ENCODE measurements at regions not wholly inside any gene's neighbourhood (a gene's known extent, or its start where the extent isn't known, plus 50 kb on each side); places are given as distances from the start of the nearest gene placed in this dataset.

DNA sequence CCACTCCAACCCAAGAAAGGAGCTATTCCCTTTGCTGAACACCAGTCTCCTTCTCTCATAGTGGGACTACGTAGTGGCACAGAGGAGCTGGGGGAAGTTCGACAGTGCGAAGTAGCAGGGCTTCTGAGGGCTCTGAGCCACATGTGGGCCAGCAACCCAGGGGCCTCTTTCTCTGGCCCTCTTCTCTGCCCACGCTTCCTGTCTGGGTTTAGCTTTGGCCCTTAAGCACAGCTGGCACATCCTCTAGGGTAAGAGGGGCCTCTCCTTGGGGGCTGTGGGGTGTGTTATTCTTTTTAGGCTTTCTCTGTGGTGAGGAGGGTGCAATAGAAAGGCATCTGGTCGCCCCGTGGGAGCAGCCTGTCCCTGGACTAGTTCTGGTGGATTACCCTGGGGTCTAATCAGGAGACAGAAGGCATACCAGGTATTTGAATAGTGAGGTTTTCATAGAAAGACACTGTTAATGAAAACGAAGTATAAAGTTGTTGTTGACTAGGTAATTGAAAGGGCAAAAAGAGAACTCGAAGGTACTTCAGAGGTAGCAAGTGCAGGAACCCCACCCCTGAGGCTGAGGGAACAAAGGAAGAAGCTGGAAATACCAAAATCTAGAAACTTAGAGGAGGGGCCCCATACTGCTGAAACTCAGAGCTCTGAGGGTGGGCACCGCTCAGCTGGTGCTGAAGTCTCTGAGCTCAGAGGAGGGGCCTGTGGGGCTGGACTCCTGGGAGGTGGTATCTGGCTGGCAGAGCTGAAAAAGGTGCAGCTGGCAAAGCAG, 151.9 kb upstream of the RPS6KA3 start:
- DNase-seq, result no peak

DNA sequence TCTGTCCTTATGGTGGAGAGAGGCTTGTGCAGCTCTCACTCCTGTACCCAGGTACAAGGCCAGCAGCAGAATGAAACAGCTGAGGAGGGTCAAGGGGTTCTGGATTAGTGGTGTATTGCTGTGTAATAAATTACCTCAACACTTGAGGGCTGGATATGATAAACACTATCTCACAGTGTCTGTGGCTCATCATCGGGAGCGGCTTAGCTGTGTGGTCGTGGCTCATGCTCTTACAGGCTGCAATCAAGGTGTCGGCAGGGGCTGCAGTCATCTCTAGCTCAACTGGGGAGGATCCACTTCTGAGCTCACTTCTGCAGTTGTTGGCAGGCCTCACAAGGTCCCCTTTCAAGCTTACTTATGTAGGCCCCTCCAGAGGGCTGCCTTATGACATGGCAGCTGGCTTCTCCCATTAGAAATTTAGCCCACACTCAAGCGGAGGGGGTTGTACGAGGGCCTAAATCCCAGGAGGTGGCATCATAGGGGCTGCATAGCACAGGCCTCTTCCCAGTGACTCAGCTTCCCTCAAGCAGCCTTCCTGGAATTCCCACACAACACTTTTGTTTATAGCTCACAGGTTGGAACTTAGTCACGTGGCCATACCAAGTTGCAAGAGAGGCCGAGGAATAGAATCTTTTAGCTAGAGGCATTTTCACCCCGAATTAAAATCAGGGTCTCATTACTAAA, 148.2 kb upstream of the RPS6KA3 start:
- no peak for DNase-seq

- DNase-seq, result no peak
These were observed 147.4 kb upstream of the RPS6KA3 start for GRCh38 chrX:20414066-20414465.

DNA sequence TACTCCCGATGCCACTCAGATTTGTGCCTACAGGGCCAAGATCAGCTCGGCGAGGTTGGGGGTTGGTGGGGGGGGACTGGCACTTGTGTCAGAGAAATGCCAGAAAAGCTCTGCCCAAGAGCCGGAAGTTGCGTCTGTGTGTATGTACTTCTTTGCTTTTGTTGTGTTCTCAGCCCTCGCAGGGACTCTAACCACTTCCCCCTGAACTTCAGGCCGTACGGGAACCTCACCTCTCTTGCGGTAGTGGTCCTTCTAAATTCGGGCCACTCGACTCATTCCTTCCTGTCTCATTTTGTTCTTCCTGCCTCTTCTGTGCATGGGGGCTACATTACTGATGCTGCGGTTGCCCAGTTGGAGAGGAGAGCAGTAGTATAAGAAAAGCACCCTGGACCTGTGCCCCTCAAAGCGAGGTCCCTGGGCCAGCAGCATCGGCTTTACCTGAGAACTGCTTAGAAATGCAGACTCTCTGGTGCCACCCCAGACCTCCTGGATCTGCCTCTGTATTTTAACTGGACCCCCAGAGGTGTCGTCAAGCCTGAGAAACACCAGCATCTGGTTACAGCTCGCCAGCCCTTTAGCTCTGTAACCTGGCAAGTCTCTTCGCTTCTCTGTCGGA, 146.3 kb upstream of the RPS6KA3 start:
- no peak for DNase-seq

DNA sequence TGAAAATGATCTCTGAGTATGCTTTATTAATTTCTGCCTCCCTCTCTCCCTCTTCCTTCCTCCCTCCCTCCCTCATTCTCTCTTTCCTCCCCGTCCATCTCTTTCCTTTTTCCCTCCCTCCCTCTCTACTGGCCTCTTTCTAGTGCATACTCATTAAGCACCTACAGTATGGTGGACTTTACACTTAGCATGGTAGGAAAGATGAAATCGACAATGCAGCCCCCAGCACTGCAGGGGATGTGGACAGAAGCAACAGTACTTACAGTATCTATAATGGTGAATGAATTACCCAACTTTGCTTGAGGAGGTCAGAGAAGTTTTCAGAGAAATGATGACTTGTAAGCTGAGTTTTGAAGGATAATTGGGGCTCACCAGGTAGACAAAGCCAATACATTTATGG, 143.8 kb upstream of the RPS6KA3 start:
- DNase-seq, result no peak

- no peak for DNase-seq
These were observed 143.3 kb upstream of the RPS6KA3 start for GRCh38 chrX:20409991-20410390.

- DNase-seq, result no peak
These were observed 136.2 kb upstream of the RPS6KA3 start for GRCh38 chrX:20402956-20403355.

- DNase-seq, result no peak
These were observed 133.2 kb upstream of the RPS6KA3 start for GRCh38 chrX:20399728-20400414.

GRCh38 chrX:20397587-20397986, 130.9 kb upstream of the RPS6KA3 start:
- DNase-seq, result no peak

- DNase-seq, result no peak
These were observed 127.7 kb upstream of the RPS6KA3 start for GRCh38 chrX:20394451-20394850.

- DNase-seq, result no peak
These were observed 127.2 kb upstream of the RPS6KA3 start for GRCh38 chrX:20393944-20394343.

DNA sequence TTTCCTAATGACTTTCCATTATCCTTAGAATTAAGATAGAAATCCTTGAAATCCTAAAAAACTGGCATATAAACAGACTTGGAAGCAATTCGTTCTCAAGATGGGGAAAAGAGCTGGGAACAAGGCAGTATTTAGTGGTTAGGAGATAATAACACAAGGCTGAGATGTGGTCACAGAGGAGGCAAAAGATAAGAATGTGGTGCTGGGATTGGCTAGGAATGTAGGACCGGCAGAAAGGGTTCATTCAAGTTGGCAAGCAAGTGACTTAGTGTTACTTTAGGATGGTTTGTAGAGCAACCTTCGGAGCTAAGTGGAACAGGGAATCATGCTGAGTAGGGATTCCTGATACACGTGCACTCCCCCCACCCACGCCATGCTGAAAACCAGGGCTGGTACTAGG, 121.9 kb upstream of the RPS6KA3 start:
- no peak for DNase-seq

GRCh38 chrX:20383477-20383876, 116.8 kb upstream of the RPS6KA3 start:
- no peak for DNase-seq

DNA sequence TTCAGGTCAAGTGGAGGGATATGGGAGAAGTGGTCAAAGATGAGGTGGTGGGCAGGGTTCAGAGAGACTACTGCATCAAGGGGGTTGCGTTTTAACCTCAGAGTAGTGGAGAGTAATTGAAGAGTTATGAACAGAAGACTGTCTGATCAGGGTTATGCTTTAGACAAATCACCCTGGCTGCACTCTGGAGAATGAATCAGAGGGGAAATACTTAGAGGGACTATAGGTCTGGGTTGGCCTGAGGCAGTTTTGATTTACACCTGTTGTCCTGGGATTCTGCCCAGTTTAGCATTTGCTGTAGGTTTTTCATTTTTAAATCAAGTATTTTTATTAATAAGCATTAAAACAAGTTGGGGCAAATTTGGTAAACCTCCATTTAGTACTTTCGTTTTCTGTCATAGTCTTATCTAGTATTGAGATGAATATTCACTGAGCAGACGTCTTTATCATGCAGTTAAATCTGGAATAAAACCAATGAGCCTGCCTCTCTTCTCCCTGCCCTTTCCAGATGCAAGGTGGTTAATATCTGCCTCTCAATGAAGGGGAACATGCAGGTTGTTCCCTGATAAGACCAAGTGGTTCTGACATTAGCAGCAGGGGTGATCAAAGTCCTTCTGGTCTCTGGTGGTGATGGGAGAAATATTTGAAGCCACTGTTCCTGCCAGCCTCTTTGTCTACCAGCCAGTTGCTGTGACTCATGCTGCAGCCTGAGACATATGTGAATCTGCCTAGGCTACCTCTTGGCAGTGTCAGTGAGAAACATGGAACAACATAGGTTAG, 116.0 kb upstream of the RPS6KA3 start:
- DNase-seq, result no peak

DNA sequence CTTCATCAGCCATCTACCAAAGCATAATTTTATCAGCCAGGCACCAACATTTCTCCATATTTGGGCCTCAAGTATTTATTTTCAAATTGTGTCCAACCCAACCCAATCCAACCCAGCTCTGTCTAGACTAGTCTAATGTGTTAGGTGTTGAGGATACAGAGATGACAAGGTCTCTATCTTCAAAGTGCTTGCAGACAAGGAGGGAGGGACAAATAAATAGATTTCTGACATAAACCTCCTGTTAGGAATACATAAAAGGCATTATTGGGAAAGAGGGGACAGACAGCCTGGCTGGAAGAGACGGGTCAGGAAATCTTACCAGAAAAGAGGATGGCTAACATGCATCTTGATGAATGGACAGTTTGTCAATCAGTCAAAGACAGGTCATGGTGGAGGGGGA, 115.4 kb upstream of the RPS6KA3 start:
- DNase-seq, result no peak

- no peak for DNase-seq
These were observed 111.7 kb upstream of the RPS6KA3 start for GRCh38 chrX:20378233-20378920.

GRCh38 chrX:20374900-20375438, 108.3 kb upstream of the RPS6KA3 start:
- DNase-seq, result no peak

GRCh38 chrX:20374450-20374849, 107.7 kb upstream of the RPS6KA3 start:
- DNase-seq, result no peak

DNA sequence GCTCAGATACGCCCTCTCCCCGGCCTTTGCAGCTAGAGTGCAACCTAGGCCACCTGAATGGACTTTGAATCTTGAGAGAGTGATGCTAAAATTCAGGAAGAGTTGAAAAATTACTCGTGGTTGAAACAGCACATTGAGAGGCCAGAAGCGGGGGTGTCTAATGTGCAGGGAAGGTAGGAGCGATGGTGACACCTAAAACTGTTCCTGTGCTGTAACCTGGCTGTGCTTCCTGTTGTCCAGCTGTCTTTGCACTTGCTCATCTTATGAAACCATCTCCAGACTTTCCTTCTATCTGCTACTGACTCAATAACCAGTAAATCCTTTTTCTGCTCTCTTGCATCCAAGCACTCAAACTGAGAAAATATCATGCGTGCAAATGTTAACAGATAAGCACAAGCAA, 106.4 kb upstream of the RPS6KA3 start:
- no peak for DNase-seq

GRCh38 chrX:20372533-20372932, 105.8 kb upstream of the RPS6KA3 start:
- DNase-seq, result no peak

GRCh38 chrX:20369468-20369867, 102.8 kb upstream of the RPS6KA3 start:
- no peak for DNase-seq

- no peak for DNase-seq
These were observed 97.5 kb upstream of the RPS6KA3 start for GRCh38 chrX:20364238-20364637.
